Peyer's patch (tissue), 4 donors: ENCODE measurements at regions not wholly inside any gene's neighbourhood (a gene's known extent, or its start where the extent isn't known, plus 50 kb on each side); places are given as distances from the start of the nearest gene placed in this dataset.
A peak's percentile ranks its signal among the peaks of the same experiment; 100 is the strongest.

ENCODE experiments used
- DNase-seq, 3 donors: peaks; one replicate each; pipeline ENCODE4 v3.0.0-alpha.2; 2017 to 2019
- H3K27ac ChIP-seq, 4 donors: fragments of 200-600 bp; sonication (generic); one replicate each; pipeline ENCODE4 v1.5.1; 2016 to 2019
- H3K27me3 ChIP-seq, 2 donors: fragments of 200-600 bp; sonication (generic); one replicate each; pipeline ENCODE4 v1.5.1; 2019
- H3K36me3 ChIP-seq, 3 donors: fragments of 200-600 bp; sonication (generic); one replicate each; pipeline ENCODE4 v1.5.1; 2016 to 2019
- H3K4me1 ChIP-seq, 4 donors: fragments of 200-600 bp; sonication (generic); one replicate each; pipeline ENCODE4 v1.5.1; 2016 to 2019
- H3K4me3 ChIP-seq, 4 donors: fragments of 200-600 bp; sonication (generic); 1 replicate in 3 of 4; 2 replicates in 1 of 4; pipeline ENCODE4 v1.5.1; 2016 to 2019; ENCODE audit warnings: mild to moderate bottlenecking in 1 of 4
- H3K9me3 ChIP-seq, 4 donors: fragments of 200-600 bp; sonication (generic); one replicate each; pipeline ENCODE4 v1.5.1; 2016 to 2019; ENCODE audit warnings: mild to moderate bottlenecking in 1 of 4
- CTCF ChIP-seq, 6 experiments: fragments of 450-650 bp in 4 of 6; fragments of 200-600 bp in 2 of 6; sonication (generic) in 1 of 6; IDR thresholded peaks; one replicate each; pipeline ENCODE4 v1.5.1; 2017 to 2019; ENCODE audit warnings: antibody characterized with exemption in 6 of 6, mild to moderate bottlenecking in 3 of 6, moderate library complexity in 1 of 6
- POLR2A ChIP-seq, 2 donors: fragments of 450-650 bp; IDR thresholded peaks; one replicate each; pipeline ENCODE4 v1.5.1; 2017; ENCODE audit warnings: antibody characterized with exemption in 2 of 2, mild to moderate bottlenecking in 2 of 2, moderate library complexity in 2 of 2

GRCh38 chr4:8703857-8704495 lies 111.4 kb downstream of the CPZ start:
- no peak for TF ChIP-seq POLR2A (IDR thresholded peaks at IDR 0.05)
- no peak for TF ChIP-seq CTCF (IDR thresholded peaks at IDR 0.05)
- peak in 1 of 3 donors; percentile 18 for DNase-seq
- no peaks in the 10 kb centered on the region for H3K27me3 ChIP-seq

GRCh38 chr4:8703401-8703696 lies 110.8 kb downstream of the CPZ start:
- DNase-seq: peak in 1 of 3 donors; percentile 14
- Histone ChIP-seq H3K4me1 (no peaks in the 10 kb centered on the region), H3K27me3 (no peaks in the 10 kb centered on the region), H3K9me3 (no peaks in the 10 kb centered on the region), H3K4me3 (no peak overlapping the region), H3K27ac (no peak overlapping the region), H3K36me3 (no peaks in the 10 kb centered on the region)
- TF ChIP-seq POLR2A (IDR thresholded peaks at IDR 0.05) (no peak), CTCF (IDR thresholded peaks at IDR 0.05) (no peak)

More at GRCh38 chr4:8703857-8704495, 111.4 kb downstream of the CPZ start:
- Histone ChIP-seq H3K4me1 (no peaks in the 10 kb centered on the region), H3K27ac (no peak overlapping the region), H3K36me3 (no peaks in the 10 kb centered on the region), H3K9me3 (no peaks in the 10 kb centered on the region), H3K4me3 (no peak overlapping the region)

- Histone ChIP-seq H3K27ac (no peak overlapping the region), H3K4me1 (no peaks in the 10 kb centered on the region), H3K36me3 (no peaks in the 10 kb centered on the region), H3K27me3 (no peaks in the 10 kb centered on the region), H3K4me3 (no peak overlapping the region), H3K9me3 (no peaks in the 10 kb centered on the region)
- DNase-seq: peak in 1 of 3 donors; percentile 19
- no peak for TF ChIP-seq CTCF (IDR thresholded peaks at IDR 0.05)
- no peak for TF ChIP-seq POLR2A (IDR thresholded peaks at IDR 0.05)
These were observed 110.2 kb downstream of the CPZ start for GRCh38 chr4:8702516-8703400.

DNA sequence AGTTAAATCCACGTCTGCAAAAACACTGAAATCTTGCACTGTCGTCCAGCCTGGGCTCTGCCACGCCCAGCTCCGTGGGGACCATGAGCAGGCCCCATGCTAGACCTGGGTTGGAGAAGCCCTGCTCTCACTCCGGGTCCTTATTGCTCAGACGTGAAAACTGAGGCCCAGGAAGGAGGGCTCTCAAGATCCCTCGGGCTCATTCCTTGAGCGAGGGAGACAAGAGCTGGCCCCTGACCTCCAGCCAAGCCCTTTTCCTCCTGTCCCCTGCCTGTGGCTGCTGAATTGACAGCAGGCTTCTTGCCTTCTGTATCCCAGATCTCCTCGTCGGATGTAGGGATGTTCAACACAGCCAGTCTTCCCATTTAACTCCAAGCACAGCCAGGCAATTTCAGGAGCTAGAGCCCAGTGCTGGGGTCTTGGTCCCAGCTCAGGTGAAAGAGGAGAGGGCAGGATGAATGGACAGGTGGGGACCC lies 109.5 kb downstream of the CPZ start:
- TF ChIP-seq CTCF (IDR thresholded peaks at IDR 0.05): no peak
- no peak for TF ChIP-seq POLR2A (IDR thresholded peaks at IDR 0.05)
- Histone ChIP-seq H3K4me3 (no peak overlapping the region), H3K27me3 (no peaks in the 10 kb centered on the region), H3K36me3 (no peaks in the 10 kb centered on the region), H3K27ac (no peak overlapping the region), H3K4me1 (no peaks in the 10 kb centered on the region), H3K9me3 (no peaks in the 10 kb centered on the region)
- DNase-seq: peak in 1 of 3 donors; percentile 18

DNA sequence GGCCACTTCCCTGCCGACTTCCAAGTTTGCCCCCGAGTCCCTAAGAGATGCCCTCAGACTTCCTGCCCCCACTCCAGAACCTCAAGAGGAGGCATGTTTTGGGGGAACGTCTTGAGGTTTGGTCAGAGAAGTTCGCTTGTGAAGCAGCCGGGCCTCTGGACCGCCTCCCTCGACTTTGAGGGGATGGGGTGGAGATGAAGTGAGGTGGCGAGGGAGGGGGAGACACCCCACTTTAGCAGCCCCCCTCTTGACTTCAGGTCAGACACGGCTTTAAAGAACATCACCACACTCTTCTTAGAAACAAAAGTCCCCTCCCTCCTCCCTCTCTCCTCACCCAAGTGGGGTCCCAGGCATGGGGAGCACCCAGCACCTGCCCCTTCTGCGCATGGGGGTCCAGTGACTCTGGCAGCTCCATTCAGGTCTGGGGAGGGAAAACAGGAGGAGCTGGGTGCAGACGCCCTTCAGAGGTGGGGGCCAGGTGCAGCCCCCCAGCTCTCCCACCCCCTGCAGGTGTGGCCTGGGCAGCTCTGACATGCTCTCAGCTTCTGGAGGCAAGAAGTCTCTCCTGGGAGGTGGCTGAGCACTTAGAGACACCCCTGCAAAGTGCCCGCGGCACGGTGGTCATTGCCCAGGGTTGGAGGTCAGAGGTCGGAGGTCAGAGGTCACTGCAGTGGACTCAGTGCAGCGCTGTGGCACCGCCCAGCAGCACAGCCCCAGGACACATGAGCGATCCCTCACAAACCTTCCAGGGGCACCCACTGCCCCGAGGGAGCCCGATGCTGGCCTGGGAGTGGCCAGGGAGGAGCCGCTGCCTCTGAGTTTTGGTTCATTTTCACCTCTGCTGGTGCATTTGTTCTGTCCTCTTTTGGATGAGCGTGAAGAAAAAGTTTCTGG lies 108.8 kb downstream of the CPZ start:
- no peaks in the 10 kb centered on the region for H3K4me1 ChIP-seq
- no peaks in the 10 kb centered on the region for H3K9me3 ChIP-seq
- no peaks in the 10 kb centered on the region for H3K27me3 ChIP-seq
- no peak overlapping the region for H3K4me3 ChIP-seq
- no peak overlapping the region for H3K27ac ChIP-seq
- TF ChIP-seq CTCF (IDR thresholded peaks at IDR 0.05) (no peak), POLR2A (IDR thresholded peaks at IDR 0.05) (no peak)
- H3K36me3 ChIP-seq: no peaks in the 10 kb centered on the region
- peak in 1 of 3 donors; percentile 36 for DNase-seq
